SK-N-SH treated with all-trans-retinoic acid at 6 μM for 48 hours (cell line): ENCODE measurements at regions not wholly inside any gene's neighbourhood (a gene's known extent, or its start where the extent isn't known, plus 50 kb on each side); places are given as distances from the start of the nearest gene placed in this dataset.

ENCODE experiments used
- ARNTL ChIP-seq: fragments of 450-650 bp; formaldehyde crosslinking; IDR thresholded peaks from 2 replicates; pipeline ENCODE4 v1.5.0; 2020; ENCODE audit warnings: low read depth, mild to moderate bottlenecking, moderate library complexity, borderline replicate concordance
- CREB5 ChIP-seq: fragments of 250-450 bp; sonication (Bioruptor Pico); IDR thresholded peaks from 2 replicates; pipeline ENCODE4 v1.5.1; 2020; ENCODE audit warnings: low read depth, mild to moderate bottlenecking, moderate library complexity
- CSDC2 ChIP-seq: fragments of 250-450 bp; sonication (Bioruptor Pico); IDR thresholded peaks from 2 replicates; pipeline ENCODE4 v1.5.0; 2020; ENCODE audit warnings: mild to moderate bottlenecking, moderate library complexity
- GLIS3 ChIP-seq: fragments of 250-450 bp; sonication (Bioruptor Pico); IDR thresholded peaks from 2 replicates; pipeline ENCODE4 v1.5.0; 2020; ENCODE audit warnings: mild to moderate bottlenecking, moderate library complexity
- ISL1 ChIP-seq: fragments of 250-450 bp; sonication (Bioruptor Pico); IDR thresholded peaks from 2 replicates; pipeline ENCODE4 v2.1.2; 2022; ENCODE audit warnings: mild to moderate bottlenecking, moderate library complexity
- OSR1 ChIP-seq: fragments of 250-450 bp; sonication (Bioruptor Pico); IDR thresholded peaks from 2 replicates; pipeline ENCODE4 v1.8.0; 2022; ENCODE audit warnings: moderate library complexity, mild to moderate bottlenecking, inconsistent platforms
- POU6F1 ChIP-seq: fragments of 250-450 bp; sonication (Bioruptor Pico); IDR thresholded peaks from 2 replicates; pipeline ENCODE4 v1.8.0; 2021; ENCODE audit warnings: low read depth, mild to moderate bottlenecking, moderate library complexity, borderline replicate concordance
- SNAI2 ChIP-seq: fragments of 250-450 bp; sonication (Bioruptor Pico); IDR thresholded peaks from 2 replicates; pipeline ENCODE4 v1.5.0; 2020; ENCODE audit warnings: mild to moderate bottlenecking, moderate library complexity
- ZFP3 ChIP-seq: fragments of 250-450 bp; sonication (Bioruptor Pico); IDR thresholded peaks from 2 replicates; pipeline ENCODE4 v1.5.0; 2020; ENCODE audit warnings: mild to moderate bottlenecking, moderate library complexity
- ZFP30 ChIP-seq: fragments of 450-650 bp; formaldehyde crosslinking; IDR thresholded peaks from 2 replicates; pipeline ENCODE4 v1.5.0; 2022; ENCODE audit warnings: mild to moderate bottlenecking, moderate library complexity
- ZNF565 ChIP-seq: fragments of 450-650 bp; formaldehyde crosslinking; conservative IDR thresholded peaks from 2 replicates; pipeline ENCODE4 v1.5.0; 2020; ENCODE audit warnings: low read depth, mild to moderate bottlenecking, moderate library complexity
- ZNF70 ChIP-seq: fragments of 450-650 bp; formaldehyde crosslinking; IDR thresholded peaks from 2 replicates; pipeline ENCODE4 v1.5.0; 2020; ENCODE audit warnings: mild to moderate bottlenecking, moderate library complexity
- TF ChIP-seq, protein P1 (sequence below): fragments of 250-450 bp; sonication (Bioruptor Pico); IDR thresholded peaks from 2 replicates; pipeline ENCODE4 v1.5.0; 2020; ENCODE audit warnings: mild to moderate bottlenecking, moderate library complexity
- TF ChIP-seq, protein P2 (sequence below): fragments of 250-450 bp; sonication (Bioruptor Pico); IDR thresholded peaks from 2 replicates; pipeline ENCODE4 v1.8.0; 2020; ENCODE audit warnings: mild to moderate bottlenecking, moderate library complexity, borderline replicate concordance

- TF ChIP-seq CREB5 (no peak), CSDC2 (CRISPR knock-in tag) (no peak), ARNTL (CRISPR knock-in tag) (no peak), ISL1 (CRISPR knock-in tag) (no peak), GLIS3 (CRISPR knock-in tag) (no peak), POU6F1 (no peak), ZFP30 (CRISPR knock-in tag) (no peak), ZFP3 (no peak), ZNF70 (CRISPR knock-in tag) (no peak), SNAI2 (no peak), OSR1 (CRISPR knock-in tag) (no peak), ZNF565 (no peak)
- TF ChIP-seq, protein P1, sequence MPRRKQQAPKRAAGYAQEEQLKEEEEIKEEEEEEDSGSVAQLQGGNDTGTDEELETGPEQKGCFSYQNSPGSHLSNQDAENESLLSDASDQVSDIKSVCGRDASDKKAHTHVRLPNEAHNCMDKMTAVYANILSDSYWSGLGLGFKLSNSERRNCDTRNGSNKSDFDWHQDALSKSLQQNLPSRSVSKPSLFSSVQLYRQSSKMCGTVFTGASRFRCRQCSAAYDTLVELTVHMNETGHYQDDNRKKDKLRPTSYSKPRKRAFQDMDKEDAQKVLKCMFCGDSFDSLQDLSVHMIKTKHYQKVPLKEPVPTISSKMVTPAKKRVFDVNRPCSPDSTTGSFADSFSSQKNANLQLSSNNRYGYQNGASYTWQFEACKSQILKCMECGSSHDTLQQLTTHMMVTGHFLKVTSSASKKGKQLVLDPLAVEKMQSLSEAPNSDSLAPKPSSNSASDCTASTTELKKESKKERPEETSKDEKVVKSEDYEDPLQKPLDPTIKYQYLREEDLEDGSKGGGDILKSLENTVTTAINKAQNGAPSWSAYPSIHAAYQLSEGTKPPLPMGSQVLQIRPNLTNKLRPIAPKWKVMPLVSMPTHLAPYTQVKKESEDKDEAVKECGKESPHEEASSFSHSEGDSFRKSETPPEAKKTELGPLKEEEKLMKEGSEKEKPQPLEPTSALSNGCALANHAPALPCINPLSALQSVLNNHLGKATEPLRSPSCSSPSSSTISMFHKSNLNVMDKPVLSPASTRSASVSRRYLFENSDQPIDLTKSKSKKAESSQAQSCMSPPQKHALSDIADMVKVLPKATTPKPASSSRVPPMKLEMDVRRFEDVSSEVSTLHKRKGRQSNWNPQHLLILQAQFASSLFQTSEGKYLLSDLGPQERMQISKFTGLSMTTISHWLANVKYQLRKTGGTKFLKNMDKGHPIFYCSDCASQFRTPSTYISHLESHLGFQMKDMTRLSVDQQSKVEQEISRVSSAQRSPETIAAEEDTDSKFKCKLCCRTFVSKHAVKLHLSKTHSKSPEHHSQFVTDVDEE (CRISPR knock-in tag): no peak
- TF ChIP-seq, protein P2, sequence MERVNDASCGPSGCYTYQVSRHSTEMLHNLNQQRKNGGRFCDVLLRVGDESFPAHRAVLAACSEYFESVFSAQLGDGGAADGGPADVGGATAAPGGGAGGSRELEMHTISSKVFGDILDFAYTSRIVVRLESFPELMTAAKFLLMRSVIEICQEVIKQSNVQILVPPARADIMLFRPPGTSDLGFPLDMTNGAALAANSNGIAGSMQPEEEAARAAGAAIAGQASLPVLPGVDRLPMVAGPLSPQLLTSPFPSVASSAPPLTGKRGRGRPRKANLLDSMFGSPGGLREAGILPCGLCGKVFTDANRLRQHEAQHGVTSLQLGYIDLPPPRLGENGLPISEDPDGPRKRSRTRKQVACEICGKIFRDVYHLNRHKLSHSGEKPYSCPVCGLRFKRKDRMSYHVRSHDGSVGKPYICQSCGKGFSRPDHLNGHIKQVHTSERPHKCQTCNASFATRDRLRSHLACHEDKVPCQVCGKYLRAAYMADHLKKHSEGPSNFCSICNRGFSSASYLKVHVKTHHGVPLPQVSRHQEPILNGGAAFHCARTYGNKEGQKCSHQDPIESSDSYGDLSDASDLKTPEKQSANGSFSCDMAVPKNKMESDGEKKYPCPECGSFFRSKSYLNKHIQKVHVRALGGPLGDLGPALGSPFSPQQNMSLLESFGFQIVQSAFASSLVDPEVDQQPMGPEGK (CRISPR knock-in tag): no peak
Measured at GRCh38 chr18:22674272-22674671, 256.6 kb upstream of the CTAGE1 start.
